ENCODE measurements at regions not wholly inside any gene's neighbourhood (a gene's known extent, or its start where the extent isn't known, plus 50 kb on each side); places are given as distances from the start of the nearest gene placed in this dataset.
"Not testable (repeated sequence)": the region's sequence is repeated elsewhere in the genome, so short reads cannot be mapped to it uniquely, and the experiment has no call there.

DNA sequence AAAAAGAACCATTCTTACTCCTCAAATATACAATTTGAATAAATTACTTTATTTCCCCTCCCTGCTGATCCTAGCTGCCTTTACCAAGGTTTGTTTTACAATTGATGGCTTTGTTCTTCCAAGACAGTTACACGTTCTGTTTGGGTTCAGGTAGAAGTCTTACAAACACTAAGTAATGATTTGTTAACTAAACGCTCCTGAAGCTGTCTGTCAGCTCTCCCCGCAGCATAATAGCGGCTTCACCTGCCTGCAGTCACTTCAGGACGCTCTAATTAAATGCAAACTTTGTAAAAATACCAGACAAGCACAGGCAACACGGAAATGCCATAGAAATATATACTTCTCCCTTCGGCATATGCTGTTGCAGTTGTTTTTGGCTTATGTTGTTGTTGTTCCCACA lies 176.4 kb upstream of the MDFIC2 start:
- Mint-ChIP-seq H3K4me3 (no peak overlapping the region), H3K9me3 (no peaks in the 10 kb centered on the region), H3K27me3 (ENCODE audit: low read depth) (peaks cover 4% of the 10 kb centered on the region), H3K27ac (no peak overlapping the region), H3K36me3 (ENCODE audit: low read depth) (no peaks in the 10 kb centered on the region), H3K4me1 (ENCODE audit: low read depth) (no peaks in the 10 kb centered on the region)

DNA sequence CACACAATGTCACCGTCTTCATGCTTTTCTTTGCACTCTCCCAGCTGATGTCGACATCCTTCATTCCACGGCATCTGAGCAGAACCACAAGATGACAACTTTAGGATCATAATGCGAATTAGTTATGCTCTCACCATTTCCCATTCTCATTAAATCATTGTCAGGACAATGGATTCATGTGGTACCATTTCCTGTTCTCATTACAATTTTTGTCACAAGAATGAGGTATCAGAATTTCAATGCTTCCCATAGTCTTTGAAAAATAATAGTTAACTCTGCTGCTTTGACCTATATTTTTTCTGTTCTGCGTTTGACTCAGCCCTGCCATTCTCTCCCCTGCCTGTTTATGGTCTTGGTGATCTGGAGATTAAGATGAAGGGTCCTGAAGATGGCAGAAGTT lies 175.7 kb upstream of the MDFIC2 start:
- Mint-ChIP-seq H3K9me3 (no peaks in the 10 kb centered on the region), H3K4me1 (ENCODE audit: low read depth) (no peaks in the 10 kb centered on the region), H3K27me3 (ENCODE audit: low read depth) (peaks cover 4% of the 10 kb centered on the region), H3K27ac (no peak overlapping the region), H3K36me3 (ENCODE audit: low read depth) (no peaks in the 10 kb centered on the region), H3K4me3 (no peak overlapping the region)

DNA sequence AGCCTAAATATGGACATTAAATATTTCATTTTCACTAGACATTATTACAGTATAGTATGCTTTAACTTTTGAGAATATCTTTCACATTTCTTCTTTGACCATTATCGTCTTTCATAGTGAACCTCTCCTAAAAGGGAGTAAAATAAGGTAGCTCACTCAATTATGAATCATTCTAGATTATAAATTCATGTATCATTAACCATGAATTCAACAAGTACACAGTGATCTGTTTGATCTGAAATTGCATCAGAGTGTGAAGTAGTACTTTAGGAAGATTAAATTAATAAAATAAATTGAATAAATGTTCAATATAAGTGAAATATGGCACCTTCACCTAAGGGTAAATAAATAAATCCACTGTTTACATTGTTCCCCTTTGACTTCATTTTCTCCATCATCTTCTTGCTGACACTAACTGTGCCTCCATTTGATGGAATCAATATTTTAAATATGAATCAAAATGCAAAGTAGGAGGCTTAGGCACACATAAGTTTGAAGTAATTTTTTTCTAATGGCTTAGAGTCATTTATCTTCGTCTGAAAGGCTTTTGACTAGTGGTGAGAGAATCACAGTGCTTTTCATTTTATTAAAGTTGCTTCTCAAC lies 174.1 kb upstream of the MDFIC2 start:
- Mint-ChIP-seq H3K9me3 (no peaks in the 10 kb centered on the region), H3K4me1 (ENCODE audit: low read depth) (no peaks in the 10 kb centered on the region), H3K36me3 (ENCODE audit: low read depth) (no peaks in the 10 kb centered on the region), H3K27ac (no peak overlapping the region), H3K4me3 (no peak overlapping the region), H3K27me3 (ENCODE audit: low read depth) (peaks cover 4% of the 10 kb centered on the region)

DNA sequence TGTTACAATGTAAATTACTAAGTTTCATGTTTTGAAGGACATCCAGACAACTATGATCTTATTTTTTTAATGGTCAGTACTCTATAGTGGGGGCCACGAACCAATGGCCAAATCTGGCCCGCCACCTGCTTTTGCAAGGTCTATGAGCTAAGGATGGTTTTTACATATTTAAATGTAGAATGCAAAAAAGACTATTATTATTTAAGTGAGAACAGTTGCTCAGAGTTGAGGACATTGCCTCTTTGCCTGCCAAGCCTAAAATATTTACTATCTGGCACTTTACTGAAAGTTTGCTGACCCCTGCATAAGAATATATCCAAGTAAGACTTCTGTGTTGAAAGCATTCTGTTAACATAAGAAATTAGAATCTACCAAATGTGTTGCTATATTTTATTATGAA lies 163.7 kb upstream of the MDFIC2 start:
- Mint-ChIP-seq H3K27ac (no peak overlapping the region), H3K4me1 (ENCODE audit: low read depth) (no peaks in the 10 kb centered on the region), H3K4me3 (no peak overlapping the region), H3K9me3 (no peaks in the 10 kb centered on the region), H3K27me3 (ENCODE audit: low read depth) (no peaks in the 10 kb centered on the region), H3K36me3 (ENCODE audit: low read depth) (no peaks in the 10 kb centered on the region)

DNA sequence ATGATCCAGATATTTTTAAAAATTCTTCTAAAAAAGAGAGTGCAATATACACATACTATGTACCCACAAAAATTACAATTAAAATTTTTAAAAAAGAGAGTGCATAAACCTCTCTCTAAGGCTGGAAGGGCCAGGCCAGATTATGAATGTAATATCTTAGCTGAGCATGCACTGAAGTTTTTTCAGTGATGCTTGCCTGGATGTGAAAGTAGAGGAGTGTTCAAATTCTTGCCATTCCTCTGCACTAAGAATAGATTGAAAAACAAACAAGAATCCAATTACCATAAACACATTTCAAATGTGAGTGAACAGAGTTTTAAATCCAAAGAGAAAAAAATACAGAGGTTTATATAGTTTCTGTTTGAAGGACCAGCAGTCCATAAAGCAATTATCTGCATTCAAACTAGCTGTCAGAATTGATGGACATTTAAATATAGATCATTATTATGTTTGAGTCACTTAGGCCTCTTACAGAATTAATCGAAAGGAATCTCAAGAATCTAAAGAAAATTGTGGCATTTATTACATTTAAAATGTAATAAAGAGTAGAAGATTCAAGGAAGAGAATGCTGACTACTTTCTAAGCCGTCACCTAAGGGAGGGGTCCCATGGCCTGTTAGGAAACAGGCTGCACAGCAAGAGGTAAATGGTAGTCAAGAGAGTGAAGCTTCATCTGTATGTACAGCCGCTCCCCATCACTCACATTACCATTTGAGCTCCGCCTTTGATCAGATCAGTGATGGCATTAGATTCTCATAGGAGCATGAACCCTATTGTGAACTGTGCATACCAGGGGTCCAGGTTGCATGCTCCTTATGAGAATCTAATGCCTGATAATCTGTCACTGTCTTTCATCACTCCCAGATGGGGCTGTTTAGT lies 159.3 kb upstream of the MDFIC2 start:
- H3K27me3 Mint-ChIP-seq (ENCODE audit: low read depth), result no peaks in the 10 kb centered on the region
- H3K4me1 Mint-ChIP-seq (ENCODE audit: low read depth), result no peaks in the 10 kb centered on the region
- no peak overlapping the region for H3K4me3 Mint-ChIP-seq
- no peaks in the 10 kb centered on the region for H3K36me3 Mint-ChIP-seq (ENCODE audit: low read depth)
- H3K9me3 Mint-ChIP-seq, result no peaks in the 10 kb centered on the region
- no peak overlapping the region for H3K27ac Mint-ChIP-seq

DNA sequence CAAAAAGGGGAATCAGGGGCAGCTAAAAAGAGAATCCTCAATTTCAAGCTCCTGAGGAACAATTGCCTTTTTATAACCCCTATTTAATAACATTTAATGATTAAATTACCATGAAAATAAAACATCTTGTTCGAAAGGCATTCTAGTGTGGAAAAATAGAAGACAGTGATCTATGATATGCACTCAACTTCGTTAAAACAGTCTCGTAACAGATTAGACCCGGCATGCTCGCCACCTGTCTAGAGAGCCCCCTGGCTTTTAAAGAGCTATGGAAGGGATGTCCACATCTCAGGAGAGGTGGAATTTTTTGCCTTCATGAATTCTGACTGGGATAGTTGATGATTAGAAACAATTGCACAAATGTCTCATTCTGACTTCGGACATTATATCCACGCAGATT lies 153.7 kb upstream of the MDFIC2 start:
- no peaks in the 10 kb centered on the region for H3K9me3 Mint-ChIP-seq
- H3K36me3 Mint-ChIP-seq (ENCODE audit: low read depth), result no peaks in the 10 kb centered on the region
- no peaks in the 10 kb centered on the region for H3K4me1 Mint-ChIP-seq (ENCODE audit: low read depth)
- H3K4me3 Mint-ChIP-seq, result no peak overlapping the region
- H3K27me3 Mint-ChIP-seq (ENCODE audit: low read depth), result no peaks in the 10 kb centered on the region
- H3K27ac Mint-ChIP-seq, result no peak overlapping the region

DNA sequence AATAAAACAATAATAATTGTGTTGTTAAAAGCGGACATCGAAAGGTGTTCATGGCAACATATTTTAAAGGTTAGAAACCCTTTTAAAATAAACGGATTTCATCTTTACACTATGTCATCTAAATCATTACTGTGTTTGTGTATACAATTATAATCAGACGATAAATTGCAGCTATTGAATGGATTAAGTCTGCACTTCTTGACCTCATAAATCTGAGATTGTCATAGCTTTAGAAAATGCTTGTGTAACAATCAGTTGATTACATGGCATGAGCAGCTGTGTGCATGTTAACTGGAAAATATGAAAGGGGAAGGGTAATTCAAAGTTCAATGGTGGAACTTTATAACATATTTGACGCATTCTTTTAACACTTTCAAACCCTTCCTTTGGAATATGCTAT lies 152.4 kb upstream of the MDFIC2 start:
- no peak overlapping the region for H3K4me3 Mint-ChIP-seq
- H3K27me3 Mint-ChIP-seq (ENCODE audit: low read depth), result no peaks in the 10 kb centered on the region
- H3K4me1 Mint-ChIP-seq (ENCODE audit: low read depth), result no peaks in the 10 kb centered on the region
- no peak overlapping the region for H3K27ac Mint-ChIP-seq
- no peaks in the 10 kb centered on the region for H3K9me3 Mint-ChIP-seq
- H3K36me3 Mint-ChIP-seq (ENCODE audit: low read depth), result no peaks in the 10 kb centered on the region

DNA sequence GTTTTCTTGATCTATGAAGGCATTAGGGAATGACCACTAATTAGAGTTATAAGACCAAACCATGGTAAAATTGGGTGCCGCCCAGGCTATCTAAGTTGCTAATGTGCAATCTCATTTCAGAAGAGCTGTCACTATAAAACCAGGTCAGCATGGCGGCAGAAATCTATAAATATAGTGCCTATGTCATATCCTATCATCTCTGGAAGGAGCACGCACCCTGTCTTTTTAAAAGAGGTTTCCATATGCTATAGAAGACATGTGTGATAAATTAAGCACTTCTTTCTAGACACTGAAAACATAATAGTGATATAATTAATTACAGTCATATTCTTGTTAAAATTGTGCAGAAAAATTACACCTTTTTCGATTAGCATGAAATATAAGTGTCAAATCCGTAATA lies 152.0 kb upstream of the MDFIC2 start:
- Mint-ChIP-seq H3K27ac (no peak overlapping the region), H3K4me1 (ENCODE audit: low read depth) (no peaks in the 10 kb centered on the region), H3K4me3 (no peak overlapping the region), H3K27me3 (ENCODE audit: low read depth) (no peaks in the 10 kb centered on the region), H3K36me3 (ENCODE audit: low read depth) (no peaks in the 10 kb centered on the region), H3K9me3 (no peaks in the 10 kb centered on the region)

DNA sequence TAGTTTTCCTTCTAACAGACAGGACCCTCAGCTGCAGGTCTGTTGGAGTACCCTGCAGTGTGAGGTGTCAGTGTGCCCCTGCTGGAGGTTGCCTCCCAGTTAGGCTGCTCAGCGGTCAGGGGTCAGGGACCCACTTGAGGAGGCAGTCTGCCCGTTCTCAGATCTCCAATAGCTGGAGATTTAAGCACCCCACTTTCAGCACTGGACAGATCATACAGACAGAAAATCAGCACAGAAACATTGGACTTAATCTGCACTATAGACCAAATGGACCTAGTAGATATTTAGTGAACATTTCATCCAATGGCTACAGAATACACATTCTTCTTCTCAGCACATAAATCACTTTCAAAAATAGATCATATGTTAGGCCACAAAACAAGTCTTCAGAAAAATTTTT lies 137.8 kb upstream of the MDFIC2 start:
- H3K4me3 Mint-ChIP-seq; H3K4me1 Mint-ChIP-seq (ENCODE audit: low read depth); H3K27me3 Mint-ChIP-seq (ENCODE audit: low read depth); H3K27ac Mint-ChIP-seq; H3K36me3 Mint-ChIP-seq (ENCODE audit: low read depth): not testable (repeated sequence)
- peaks cover 14% of the 10 kb centered on the region for H3K9me3 Mint-ChIP-seq

DNA sequence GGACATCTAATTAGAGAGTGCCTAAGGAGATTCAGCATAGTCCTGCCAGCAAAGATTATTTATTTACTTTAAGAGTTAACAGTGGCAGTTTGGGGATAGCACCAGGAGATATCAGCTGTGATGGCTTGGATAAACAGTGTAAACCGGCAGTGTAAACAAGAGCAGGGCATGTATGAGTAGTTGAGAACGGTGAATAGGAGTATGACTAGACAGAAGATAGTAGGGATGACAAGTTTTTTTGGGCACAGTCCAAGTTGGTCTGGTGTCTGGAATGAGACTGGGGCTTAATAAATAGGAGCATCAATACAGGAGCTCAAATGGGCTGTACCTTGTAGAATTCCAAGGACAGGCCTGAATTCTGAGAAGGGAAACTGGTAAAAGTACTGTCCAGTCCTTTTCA lies 123.0 kb upstream of the MDFIC2 start:
- not testable (repeated sequence) for H3K27me3 Mint-ChIP-seq (ENCODE audit: low read depth); H3K36me3 Mint-ChIP-seq (ENCODE audit: low read depth); H3K4me1 Mint-ChIP-seq (ENCODE audit: low read depth); H3K9me3 Mint-ChIP-seq; H3K4me3 Mint-ChIP-seq; H3K27ac Mint-ChIP-seq

DNA sequence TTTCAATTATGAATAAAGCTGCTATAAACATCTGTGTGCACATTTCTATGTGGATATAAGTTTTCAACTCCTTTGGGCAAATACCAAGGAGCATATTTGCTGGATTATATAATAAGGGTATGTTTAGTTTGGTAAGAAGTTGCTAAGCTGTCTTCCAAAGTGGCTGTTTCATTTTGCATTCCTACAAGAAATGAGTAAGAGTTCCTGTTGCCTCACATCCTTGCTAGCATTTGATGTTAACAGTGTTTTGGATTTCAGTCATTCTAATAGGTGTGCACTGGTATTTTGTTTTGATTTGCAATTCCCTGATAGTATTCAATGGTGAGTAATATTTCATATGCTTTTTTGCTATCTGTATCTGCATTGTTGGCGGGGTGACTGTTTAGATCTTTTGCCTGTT lies 120.7 kb upstream of the MDFIC2 start:
- H3K4me3 Mint-ChIP-seq, result no peak overlapping the region
- H3K27me3 Mint-ChIP-seq (ENCODE audit: low read depth), result no peaks in the 10 kb centered on the region
- H3K9me3 Mint-ChIP-seq, result no peaks in the 10 kb centered on the region
- no peak overlapping the region for H3K27ac Mint-ChIP-seq
- no peaks in the 10 kb centered on the region for H3K36me3 Mint-ChIP-seq (ENCODE audit: low read depth)
- H3K4me1 Mint-ChIP-seq (ENCODE audit: low read depth), result no peaks in the 10 kb centered on the region

DNA sequence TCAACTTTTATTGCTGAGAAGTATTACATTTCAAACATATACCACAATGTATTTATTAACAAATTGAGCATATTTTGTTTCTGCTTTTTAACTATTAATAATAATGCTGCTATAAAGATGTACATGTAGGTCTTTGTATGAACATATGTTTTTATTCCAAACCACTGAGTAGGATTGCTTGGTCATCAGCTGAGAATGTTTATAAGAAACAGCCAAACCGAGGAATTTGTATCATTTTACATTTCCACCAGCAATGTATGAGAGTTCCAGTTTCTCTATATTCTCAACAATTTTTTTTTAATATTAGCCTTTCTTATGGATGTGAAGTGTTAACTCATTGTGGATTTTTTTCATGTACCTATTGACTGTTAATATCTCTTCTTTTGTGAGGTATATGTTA lies 119.5 kb upstream of the MDFIC2 start:
- Mint-ChIP-seq H3K9me3 (no peaks in the 10 kb centered on the region), H3K4me3 (no peak overlapping the region), H3K4me1 (ENCODE audit: low read depth) (no peaks in the 10 kb centered on the region), H3K27ac (no peak overlapping the region), H3K27me3 (ENCODE audit: low read depth) (no peaks in the 10 kb centered on the region), H3K36me3 (ENCODE audit: low read depth) (no peaks in the 10 kb centered on the region)

DNA sequence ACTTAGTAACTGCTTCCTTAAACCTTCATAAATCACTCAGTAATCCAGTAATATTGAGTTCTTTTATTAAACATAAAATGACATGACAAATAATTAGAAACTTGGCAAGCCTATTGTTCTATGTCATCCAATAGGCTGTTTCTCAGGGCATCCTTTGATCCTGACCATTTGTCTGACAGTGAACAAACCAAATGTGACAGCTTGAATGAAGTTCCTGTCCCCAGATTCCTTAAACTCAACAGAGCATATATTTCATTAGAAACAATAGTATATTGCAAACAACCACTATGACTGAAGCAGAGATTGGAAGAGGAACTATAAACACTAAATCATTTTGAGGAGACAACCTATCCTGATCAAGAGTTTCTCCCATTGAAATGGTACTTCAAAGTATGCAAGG lies 113.6 kb upstream of the MDFIC2 start:
- Mint-ChIP-seq H3K4me3 (no peak overlapping the region), H3K9me3 (no peaks in the 10 kb centered on the region), H3K4me1 (ENCODE audit: low read depth) (no peaks in the 10 kb centered on the region), H3K27ac (no peak overlapping the region), H3K36me3 (ENCODE audit: low read depth) (no peaks in the 10 kb centered on the region), H3K27me3 (ENCODE audit: low read depth) (no peaks in the 10 kb centered on the region)

DNA sequence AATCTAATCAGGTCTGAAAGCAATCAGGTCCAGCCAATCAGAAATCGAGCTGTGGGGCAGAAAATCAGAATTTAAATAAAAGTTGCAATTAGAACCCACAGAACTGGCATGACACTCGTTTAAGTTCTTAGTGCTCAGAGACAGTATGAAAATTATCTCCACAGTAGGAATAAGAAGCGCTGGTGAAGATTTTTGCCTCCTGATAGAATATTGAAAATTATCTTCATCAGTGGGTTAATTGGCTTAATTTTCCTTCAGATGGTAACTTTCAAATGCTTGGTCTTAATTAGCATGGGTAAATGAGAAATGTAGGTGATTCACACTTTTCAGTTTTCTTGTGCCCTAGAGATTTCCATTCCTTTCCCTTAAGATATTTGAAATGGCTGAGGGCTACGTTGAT lies 109.1 kb upstream of the MDFIC2 start:
- Mint-ChIP-seq H3K4me1 (ENCODE audit: low read depth) (no peaks in the 10 kb centered on the region), H3K27me3 (ENCODE audit: low read depth) (no peaks in the 10 kb centered on the region), H3K36me3 (ENCODE audit: low read depth) (no peaks in the 10 kb centered on the region), H3K27ac (no peak overlapping the region), H3K4me3 (no peak overlapping the region), H3K9me3 (no peaks in the 10 kb centered on the region)

DNA sequence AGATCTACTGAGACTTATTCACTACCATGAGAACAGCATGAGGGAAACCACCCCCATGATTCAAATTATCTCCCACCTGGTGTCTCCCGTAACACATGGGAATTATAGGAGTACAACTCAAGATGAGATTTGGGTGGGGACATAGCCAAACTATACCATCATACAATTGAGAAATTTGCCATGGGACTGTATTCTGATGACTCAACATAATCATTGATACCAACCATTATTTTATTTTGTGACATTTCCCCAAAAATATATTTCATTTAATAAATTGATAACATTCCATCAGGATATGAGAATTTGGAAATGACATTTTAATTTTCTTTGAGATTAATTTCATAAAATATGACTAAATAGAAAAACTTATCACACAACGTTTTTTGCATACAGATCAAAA lies 96.6 kb upstream of the MDFIC2 start:
- Mint-ChIP-seq H3K27me3 (ENCODE audit: low read depth) (no peaks in the 10 kb centered on the region), H3K4me3 (no peak overlapping the region), H3K9me3 (no peaks in the 10 kb centered on the region), H3K4me1 (ENCODE audit: low read depth) (no peaks in the 10 kb centered on the region), H3K36me3 (ENCODE audit: low read depth) (no peaks in the 10 kb centered on the region), H3K27ac (no peak overlapping the region)
